Adrenal gland (tissue), 9 donors: ENCODE measurements at regions not wholly inside any gene's neighbourhood (a gene's known extent, or its start where the extent isn't known, plus 50 kb on each side); places are given as distances from the start of the nearest gene placed in this dataset.

ENCODE experiments used
- DNase-seq, 7 donors: peaks; one replicate each; pipeline ENCODE4 v3.0.0-alpha.2; 2019 to 2020
- H3K27ac ChIP-seq, 5 donors: fragments of 200-600 bp; sonication (generic) in 4 of 5; 1 replicate in 3 of 5; 2 replicates in 2 of 5; pipeline versions ENCODE4 v1.5.1 to v1.8.0; 2016 to 2020; ENCODE audit warnings: mild to moderate bottlenecking in 1 of 5
- H3K27me3 ChIP-seq: fragments of 200-600 bp; 2 replicates; pipeline ENCODE4 v1.8.0; 2021
- H3K36me3 ChIP-seq, 2 donors: fragments of 200-600 bp; replicated peaks in 1 of 2; 1 replicate in 1 of 2; 2 replicates in 1 of 2; pipeline versions ENCODE4 v1.5.1 to v1.8.0; 2018 to 2022
- H3K4me1 ChIP-seq, 2 donors: fragments of 200-600 bp; replicated peaks in 1 of 2; 1 replicate in 1 of 2; 2 replicates in 1 of 2; pipeline versions ENCODE4 v1.5.1 to v1.8.0; 2018 to 2021
- H3K4me3 ChIP-seq, 4 donors: fragments of 200-600 bp; sonication (generic) in 3 of 4; one replicate each; pipeline ENCODE4 v1.5.1; 2016 to 2018
- H3K9me3 ChIP-seq, 3 donors: fragments of 200-600 bp; sonication (generic) in 1 of 3; replicated peaks in 1 of 3; 1 replicate in 2 of 3; 2 replicates in 1 of 3; pipeline versions ENCODE4 v1.5.1 to v1.8.0; 2016 to 2021
- POLR2A ChIP-seq, 2 donors: fragments of 450-650 bp; IDR thresholded peaks; one replicate each; pipeline ENCODE4 v1.6.1; 2017; ENCODE audit warnings: antibody characterized with exemption in 2 of 2, mild to moderate bottlenecking in 2 of 2, moderate library complexity in 1 of 2
- WGBS, 4 donors: extraction: QIAGEN DNeasy Blood & Tissue Kit in 2 of 4; methylation state at CpG; one replicate each; pipeline versions ENCODE4 v1.1.5 to v1.1.7; 2013 to 2017; 5-methylcytosine and 5-hydroxymethylcytosine counted together
- intact Hi-C, 2 donors: fragments of 100-400 bp; cut with DNase I; formaldehyde crosslinking; loops; one replicate each; pipeline versions ENCODE4 v1.14.1 to v1.15.0; 2022 to 2023
- TF ChIP-seq, protein P1 (sequence below), 6 experiments: fragments of 450-650 bp in 4 of 6; fragments of 200-600 bp in 2 of 6; sonication (generic) in 1 of 6; IDR thresholded peaks; 1 replicate in 5 of 6; 2 replicates in 1 of 6; pipeline versions ENCODE4 v1.5.1 to v1.8.0; 2016 to 2021; ENCODE audit warnings: antibody characterized with exemption in 6 of 6, mild to moderate bottlenecking in 2 of 6, moderate library complexity in 1 of 6
- donor health status: healthy with polysubstance abuse.
- donor health status: Bipolar disorder and iron deficiency.
- donor health status: DM: yes; HTN: yes; CAD: no.
- donor health status: DM: no; HTN: no; CAD: no.
- donor health status: DM: no; HTN: no; CAD: no.

DNA sequence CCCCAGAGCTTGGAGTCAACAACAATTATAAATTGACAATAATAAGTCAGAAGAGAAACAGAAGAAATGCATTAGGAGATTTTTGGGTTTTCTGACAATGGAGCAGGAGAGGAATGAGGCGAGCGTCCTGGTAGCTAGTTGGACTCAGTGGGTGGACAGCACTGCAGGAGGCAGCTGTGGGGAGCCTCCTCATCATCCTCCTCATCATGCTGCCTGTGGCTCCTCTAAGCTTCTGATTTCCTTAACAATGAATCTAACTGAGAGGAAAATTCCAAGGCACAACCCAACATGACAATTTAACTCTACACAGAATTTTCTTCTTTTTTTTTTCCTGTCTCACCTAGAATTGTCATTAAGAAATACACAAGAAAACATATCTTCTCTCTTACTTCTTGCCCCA lies 357.1 kb upstream of the NOCT start:
- Histone ChIP-seq H3K4me3 (no peak overlapping the region), H3K4me1 (no peaks in the 10 kb centered on the region), H3K9me3 (no peaks in the 10 kb centered on the region), H3K27me3 (no peaks in the 10 kb centered on the region), H3K36me3 (no peaks in the 10 kb centered on the region), H3K27ac (no peak overlapping the region)
- 37 to 91% (median 66%) methylated on average over 2 of the region's 2 CpGs for WGBS, 4 donors
- TF ChIP-seq, protein P1, sequence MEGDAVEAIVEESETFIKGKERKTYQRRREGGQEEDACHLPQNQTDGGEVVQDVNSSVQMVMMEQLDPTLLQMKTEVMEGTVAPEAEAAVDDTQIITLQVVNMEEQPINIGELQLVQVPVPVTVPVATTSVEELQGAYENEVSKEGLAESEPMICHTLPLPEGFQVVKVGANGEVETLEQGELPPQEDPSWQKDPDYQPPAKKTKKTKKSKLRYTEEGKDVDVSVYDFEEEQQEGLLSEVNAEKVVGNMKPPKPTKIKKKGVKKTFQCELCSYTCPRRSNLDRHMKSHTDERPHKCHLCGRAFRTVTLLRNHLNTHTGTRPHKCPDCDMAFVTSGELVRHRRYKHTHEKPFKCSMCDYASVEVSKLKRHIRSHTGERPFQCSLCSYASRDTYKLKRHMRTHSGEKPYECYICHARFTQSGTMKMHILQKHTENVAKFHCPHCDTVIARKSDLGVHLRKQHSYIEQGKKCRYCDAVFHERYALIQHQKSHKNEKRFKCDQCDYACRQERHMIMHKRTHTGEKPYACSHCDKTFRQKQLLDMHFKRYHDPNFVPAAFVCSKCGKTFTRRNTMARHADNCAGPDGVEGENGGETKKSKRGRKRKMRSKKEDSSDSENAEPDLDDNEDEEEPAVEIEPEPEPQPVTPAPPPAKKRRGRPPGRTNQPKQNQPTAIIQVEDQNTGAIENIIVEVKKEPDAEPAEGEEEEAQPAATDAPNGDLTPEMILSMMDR (IDR thresholded peaks at IDR 0.05) = no peak
- TF ChIP-seq POLR2A (IDR thresholded peaks at IDR 0.05) = no peak
- no peak for DNase-seq
- intact Hi-C loops = no loop called here

DNA sequence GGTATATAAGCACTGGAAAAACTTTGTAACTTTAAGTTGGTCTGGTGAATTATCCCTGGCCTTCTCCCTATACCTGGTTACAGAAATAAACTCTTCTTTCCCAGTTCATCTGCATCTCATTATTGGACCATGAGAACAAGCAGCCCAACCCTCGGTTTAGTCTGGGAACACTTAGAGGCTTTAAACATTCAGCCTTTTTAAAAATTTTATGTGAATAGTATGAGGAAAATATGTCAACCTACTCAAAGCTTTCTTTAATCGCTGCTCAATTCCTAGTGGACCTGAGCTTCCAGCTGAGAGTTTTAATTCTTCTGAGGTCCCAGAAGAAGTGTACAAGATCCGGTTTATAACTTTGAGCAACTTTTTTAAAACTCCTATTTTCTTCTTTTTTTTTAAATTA lies 358.6 kb upstream of the NOCT start:
- no peak for DNase-seq
- no peaks in the 10 kb centered on the region for H3K9me3 ChIP-seq
- H3K27me3 ChIP-seq = no peaks in the 10 kb centered on the region
- no peak overlapping the region for H3K4me3 ChIP-seq
- TF ChIP-seq POLR2A (IDR thresholded peaks at IDR 0.05) = no peak
- TF ChIP-seq, protein P1 (IDR thresholded peaks at IDR 0.05) = no peak
- no peaks in the 10 kb centered on the region for H3K4me1 ChIP-seq
- intact Hi-C loops = no loop called here
- H3K36me3 ChIP-seq = no peaks in the 10 kb centered on the region
- 78 to 85% (median 84%) methylated on average over 3 of the region's 3 CpGs for WGBS, 4 donors
- no peak overlapping the region for H3K27ac ChIP-seq

DNA sequence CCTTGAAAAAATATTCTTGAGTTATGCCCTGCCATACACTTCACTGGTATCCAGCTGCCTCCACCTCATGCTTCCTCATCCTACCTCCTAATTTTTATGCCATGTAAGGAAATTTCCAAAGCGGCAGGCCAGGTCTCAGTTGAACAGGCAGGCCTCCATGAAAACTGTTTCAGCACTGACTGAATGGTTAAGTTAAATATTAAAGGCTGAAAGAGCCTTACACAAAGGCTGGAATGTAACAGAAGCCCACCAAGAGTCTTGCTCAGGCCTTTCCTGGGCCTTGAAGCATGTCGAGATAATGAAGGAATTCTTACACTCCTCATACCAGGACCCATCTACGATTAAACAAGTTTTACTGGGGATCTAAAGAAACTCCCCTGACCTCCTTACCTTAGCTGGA lies 359.6 kb upstream of the NOCT start:
- no peak for TF ChIP-seq POLR2A (IDR thresholded peaks at IDR 0.05)
- TF ChIP-seq, protein P1 (IDR thresholded peaks at IDR 0.05) = no peak
- H3K27ac ChIP-seq = no peak overlapping the region

DNA sequence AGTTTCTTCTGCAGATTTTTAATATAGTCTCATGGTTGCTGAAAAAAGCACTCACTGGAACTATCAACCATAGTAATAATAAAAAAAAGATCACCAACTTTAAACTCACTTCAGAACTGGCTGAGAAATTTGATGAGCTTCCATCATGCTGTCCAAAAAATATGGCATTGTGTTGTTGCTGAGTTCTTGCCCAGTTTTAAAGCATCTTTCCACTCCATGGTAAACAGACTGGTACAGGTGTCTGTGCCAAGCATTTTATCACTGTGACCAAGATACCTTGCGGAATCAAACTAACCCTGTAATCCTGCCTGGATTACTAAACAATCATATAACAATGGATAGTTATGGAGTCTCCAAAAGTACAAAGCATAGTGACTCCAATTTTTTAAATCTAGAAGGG lies 360.3 kb upstream of the NOCT start:
- Histone ChIP-seq H3K9me3 (no peaks in the 10 kb centered on the region), H3K27me3 (no peaks in the 10 kb centered on the region), H3K36me3 (no peaks in the 10 kb centered on the region), H3K4me1 (no peaks in the 10 kb centered on the region), H3K4me3 (no peak overlapping the region), H3K27ac (no peak overlapping the region)
- intact Hi-C loops = no loop called here
- no peak for DNase-seq
- 83 to 97% (median 95%) methylated on average over 1 of the region's 1 CpG for WGBS, 4 donors
- no peak for TF ChIP-seq POLR2A (IDR thresholded peaks at IDR 0.05)
- TF ChIP-seq, protein P1 (IDR thresholded peaks at IDR 0.05) = no peak

More for the DNA sequence above, 359.6 kb upstream of the NOCT start:
- no peaks in the 10 kb centered on the region for H3K9me3 ChIP-seq
- H3K27me3 ChIP-seq = no peaks in the 10 kb centered on the region
- intact Hi-C loops = no loop called here
- H3K4me1 ChIP-seq = no peaks in the 10 kb centered on the region
- WGBS, 4 donors = 84 to 87% (median 86%) methylated on average over 3 of the region's 3 CpGs
- H3K36me3 ChIP-seq = no peaks in the 10 kb centered on the region
- no peak overlapping the region for H3K4me3 ChIP-seq
- DNase-seq = no peak
